NB4 (cell line): ENCODE measurements at regions not wholly inside any gene's neighbourhood (a gene's known extent, or its start where the extent isn't known, plus 50 kb on each side); places are given as distances from the start of the nearest gene placed in this dataset.

Experiments
- POLR2A ChIP-seq: IDR thresholded peaks from 2 replicates; pipeline ENCODE4 v1.6.1; 2011; ENCODE audit warnings: mild to moderate bottlenecking; ENCODE audit not compliant: insufficient read length; ENCODE audit errors: extremely low read depth
- TF ChIP-seq, protein P1 (sequence below): IDR thresholded peaks from one replicate; pipeline ENCODE4 v1.5.1; 2012; ENCODE audit warnings: low read depth, low read length

DNA sequence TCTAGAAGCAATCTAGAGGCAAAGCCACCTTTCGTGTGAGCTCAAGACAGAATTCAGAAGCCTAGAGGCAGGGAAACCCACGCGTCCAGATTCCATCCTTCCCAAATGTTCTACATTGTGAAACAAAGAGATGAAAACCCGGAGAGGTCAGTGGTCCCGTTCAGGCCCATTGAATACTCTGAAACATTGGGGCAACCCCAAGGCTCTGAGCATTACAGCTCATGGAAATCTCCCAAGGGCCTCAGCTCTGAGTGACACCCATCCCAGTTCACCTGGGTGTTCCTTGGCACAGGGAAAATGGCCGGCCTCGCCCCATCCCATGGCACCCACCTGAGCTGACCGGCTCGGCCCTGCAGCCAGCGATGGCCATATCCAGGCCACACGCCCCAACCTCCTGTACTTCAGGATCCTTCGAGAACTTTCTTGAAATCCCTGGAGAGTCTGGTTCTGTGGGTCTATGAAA, 128.6 kb upstream of the FGF3 start:
- TF ChIP-seq, protein P1, sequence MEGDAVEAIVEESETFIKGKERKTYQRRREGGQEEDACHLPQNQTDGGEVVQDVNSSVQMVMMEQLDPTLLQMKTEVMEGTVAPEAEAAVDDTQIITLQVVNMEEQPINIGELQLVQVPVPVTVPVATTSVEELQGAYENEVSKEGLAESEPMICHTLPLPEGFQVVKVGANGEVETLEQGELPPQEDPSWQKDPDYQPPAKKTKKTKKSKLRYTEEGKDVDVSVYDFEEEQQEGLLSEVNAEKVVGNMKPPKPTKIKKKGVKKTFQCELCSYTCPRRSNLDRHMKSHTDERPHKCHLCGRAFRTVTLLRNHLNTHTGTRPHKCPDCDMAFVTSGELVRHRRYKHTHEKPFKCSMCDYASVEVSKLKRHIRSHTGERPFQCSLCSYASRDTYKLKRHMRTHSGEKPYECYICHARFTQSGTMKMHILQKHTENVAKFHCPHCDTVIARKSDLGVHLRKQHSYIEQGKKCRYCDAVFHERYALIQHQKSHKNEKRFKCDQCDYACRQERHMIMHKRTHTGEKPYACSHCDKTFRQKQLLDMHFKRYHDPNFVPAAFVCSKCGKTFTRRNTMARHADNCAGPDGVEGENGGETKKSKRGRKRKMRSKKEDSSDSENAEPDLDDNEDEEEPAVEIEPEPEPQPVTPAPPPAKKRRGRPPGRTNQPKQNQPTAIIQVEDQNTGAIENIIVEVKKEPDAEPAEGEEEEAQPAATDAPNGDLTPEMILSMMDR, result no peak
- TF ChIP-seq POLR2A, result no peak
